OCI-LY1 (cell line): ENCODE measurements at regions not wholly inside any gene's neighbourhood (a gene's known extent, or its start where the extent isn't known, plus 50 kb on each side); places are given as distances from the start of the nearest gene placed in this dataset.
"Not testable (repeated sequence)": the region's sequence is repeated elsewhere in the genome, so short reads cannot be mapped to it uniquely, and the experiment has no call there.

Source experiments
- H2AFZ ChIP-seq: fragments of 200-600 bp; sonication (generic), shearing (Covaris generic); 2 replicates; pipeline ENCODE4 v1.6.0; 2014; ENCODE audit warnings: antibody characterized with exemption, mild to moderate bottlenecking, low read length
- H3F3A ChIP-seq: fragments of 200-600 bp; sonication (generic), shearing (Covaris generic); 2 replicates; pipeline ENCODE4 v1.6.0; 2014; ENCODE audit warnings: mild to moderate bottlenecking, antibody characterized with exemption, low read length, moderate library complexity; ENCODE audit not compliant: insufficient read depth
- H3K27ac ChIP-seq: fragments of 200-600 bp; sonication (generic); 2 replicates; pipeline ENCODE4 v1.5.1; 2014; ENCODE audit warnings: low read length, mixed run types, mild to moderate bottlenecking, low read depth; ENCODE audit not compliant: poor library complexity, severe bottlenecking
- H3K27me3 ChIP-seq: fragments of 200-600 bp; sonication (generic); 2 replicates; pipeline ENCODE4 v1.6.0; 2014; ENCODE audit warnings: antibody characterized with exemption, mild to moderate bottlenecking, low read length, moderate library complexity; ENCODE audit not compliant: insufficient read depth
- H3K36me3 ChIP-seq: fragments of 200-600 bp; sonication (generic); 2 replicates; pipeline ENCODE4 v1.6.1; 2014; ENCODE audit warnings: mild to moderate bottlenecking, antibody characterized with exemption, low read length, moderate library complexity, mixed read lengths; ENCODE audit not compliant: insufficient read depth
- H3K4me1 ChIP-seq: fragments of 200-600 bp; sonication (generic); 2 replicates; pipeline ENCODE4 v1.5.1; 2014; ENCODE audit warnings: mild to moderate bottlenecking, low read length, moderate library complexity; ENCODE audit not compliant: insufficient read depth, severe bottlenecking
- H3K4me2 ChIP-seq: fragments of 200-600 bp; sonication (generic), shearing (Covaris generic); 2 replicates; pipeline ENCODE4 v1.6.1; 2014; ENCODE audit warnings: low read length
- H3K4me3 ChIP-seq: fragments of 200-600 bp; sonication (generic); 2 replicates; pipeline ENCODE4 v1.5.1; 2014; ENCODE audit warnings: low read length, low read depth, mild to moderate bottlenecking, mixed read lengths; ENCODE audit not compliant: poor library complexity, severe bottlenecking
- H3K79me2 ChIP-seq: fragments of 200-600 bp; shearing (Covaris generic); 2 replicates; pipeline ENCODE4 v1.6.1; 2016; ENCODE audit warnings: mixed run types, low read length, mixed read lengths; ENCODE audit not compliant: insufficient read depth
- H3K9ac ChIP-seq: fragments of 200-600 bp; sonication (generic), shearing (Covaris generic); 2 replicates; pipeline ENCODE4 v1.6.1; 2014; ENCODE audit warnings: mild to moderate bottlenecking, low read length, mixed read lengths
- H3K9me2 ChIP-seq: fragments of 200-600 bp; sonication (generic), shearing (Covaris generic); 2 replicates; pipeline ENCODE4 v1.6.1; 2014; ENCODE audit warnings: low read depth, mild to moderate bottlenecking, low read length, mixed read lengths
- H3K9me3 ChIP-seq: fragments of 200-600 bp; shearing (Covaris generic); 2 replicates; pipeline ENCODE4 v1.6.1; 2014; ENCODE audit warnings: low read length, mixed read lengths
- H4K20me1 ChIP-seq: fragments of 200-600 bp; sonication (generic), shearing (Covaris generic); 2 replicates; pipeline ENCODE4 v1.6.0; 2016; ENCODE audit warnings: mild to moderate bottlenecking, low read length; ENCODE audit not compliant: insufficient read depth
- EZH2 ChIP-seq: fragments of 200-600 bp; sonication (generic), shearing (Covaris generic); IDR thresholded peaks from 2 replicates; pipeline ENCODE4 v1.8.0; 2017; ENCODE audit warnings: borderline replicate concordance, mixed run types, mild to moderate bottlenecking, antibody characterized with exemption, low read length, moderate library complexity, mixed read lengths
- TF ChIP-seq, protein P1 (sequence below): fragments of 200-600 bp; sonication (generic), shearing (Covaris generic); IDR thresholded peaks from 2 replicates; pipeline ENCODE4 v1.5.1; 2017; ENCODE audit warnings: mild to moderate bottlenecking, antibody characterized with exemption, low read length, moderate library complexity, mixed read lengths

DNA sequence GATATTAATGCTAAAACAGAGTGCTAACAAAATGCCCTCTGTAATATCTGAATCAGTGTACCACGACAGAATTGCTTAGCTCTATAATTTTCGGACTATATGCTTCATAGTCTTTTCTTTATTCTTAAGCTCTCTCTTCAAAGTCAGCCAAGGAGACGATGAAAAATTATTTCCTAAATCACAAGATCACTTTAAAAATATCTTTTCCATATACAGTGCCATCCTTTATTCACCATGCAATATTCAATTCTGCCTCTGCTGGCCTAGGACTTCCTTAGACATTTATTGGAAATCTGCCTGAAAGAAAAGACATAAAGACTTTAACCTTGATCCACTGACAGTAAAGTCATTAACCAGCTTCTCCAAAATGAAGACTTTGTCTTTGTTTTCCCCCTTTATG, 238.9 kb upstream of the BTG1 start:
- Histone ChIP-seq H3K9me3 (no peaks in the 10 kb centered on the region), H3K4me3 (no peak overlapping the region), H3K27ac (no peak overlapping the region), H3F3A (no peaks in the 10 kb centered on the region), H3K79me2 (no peaks in the 10 kb centered on the region), H3K4me1 (no peaks in the 10 kb centered on the region), H3K4me2 (no peak overlapping the region), H3K27me3 (no peaks in the 10 kb centered on the region), H4K20me1 (no peaks in the 10 kb centered on the region), H3K36me3 (no peaks in the 10 kb centered on the region), H3K9ac (no peak overlapping the region), H2AFZ (no peak overlapping the region), H3K9me2 (no peaks in the 10 kb centered on the region)
- TF ChIP-seq, protein P1, sequence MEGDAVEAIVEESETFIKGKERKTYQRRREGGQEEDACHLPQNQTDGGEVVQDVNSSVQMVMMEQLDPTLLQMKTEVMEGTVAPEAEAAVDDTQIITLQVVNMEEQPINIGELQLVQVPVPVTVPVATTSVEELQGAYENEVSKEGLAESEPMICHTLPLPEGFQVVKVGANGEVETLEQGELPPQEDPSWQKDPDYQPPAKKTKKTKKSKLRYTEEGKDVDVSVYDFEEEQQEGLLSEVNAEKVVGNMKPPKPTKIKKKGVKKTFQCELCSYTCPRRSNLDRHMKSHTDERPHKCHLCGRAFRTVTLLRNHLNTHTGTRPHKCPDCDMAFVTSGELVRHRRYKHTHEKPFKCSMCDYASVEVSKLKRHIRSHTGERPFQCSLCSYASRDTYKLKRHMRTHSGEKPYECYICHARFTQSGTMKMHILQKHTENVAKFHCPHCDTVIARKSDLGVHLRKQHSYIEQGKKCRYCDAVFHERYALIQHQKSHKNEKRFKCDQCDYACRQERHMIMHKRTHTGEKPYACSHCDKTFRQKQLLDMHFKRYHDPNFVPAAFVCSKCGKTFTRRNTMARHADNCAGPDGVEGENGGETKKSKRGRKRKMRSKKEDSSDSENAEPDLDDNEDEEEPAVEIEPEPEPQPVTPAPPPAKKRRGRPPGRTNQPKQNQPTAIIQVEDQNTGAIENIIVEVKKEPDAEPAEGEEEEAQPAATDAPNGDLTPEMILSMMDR = no peak
- no peak for TF ChIP-seq EZH2

DNA sequence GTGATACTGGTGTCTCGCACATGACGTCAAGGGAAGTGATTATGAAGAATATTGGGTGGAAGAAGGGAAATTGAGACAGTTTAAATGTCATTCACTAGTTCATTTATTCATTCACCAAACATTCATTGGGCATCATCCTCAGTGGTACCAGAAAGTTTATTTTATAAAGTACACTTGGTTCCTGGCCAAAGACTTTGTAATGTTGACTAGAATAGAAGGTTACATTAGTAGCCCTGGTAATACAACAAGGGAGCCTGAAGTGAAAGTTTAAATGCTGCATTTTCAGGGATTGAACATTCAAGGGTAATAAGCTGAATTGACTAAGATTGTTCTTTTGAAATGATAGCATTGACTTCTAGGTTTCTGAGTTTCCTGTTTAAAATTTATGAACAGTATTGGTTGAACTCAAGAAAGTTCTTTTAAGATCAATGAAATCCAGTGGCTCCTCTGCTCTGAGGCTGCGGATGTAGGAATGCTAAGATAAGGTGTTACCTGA, 236.8 kb upstream of the BTG1 start:
- H2AFZ ChIP-seq = no peak overlapping the region
- H3K9me3 ChIP-seq = no peaks in the 10 kb centered on the region
- no peak overlapping the region for H3K27ac ChIP-seq
- H3K9me2 ChIP-seq = no peaks in the 10 kb centered on the region
- H4K20me1 ChIP-seq = no peaks in the 10 kb centered on the region
- no peaks in the 10 kb centered on the region for H3K27me3 ChIP-seq
- no peak for TF ChIP-seq EZH2
- TF ChIP-seq, protein P1 = no peak
- H3K79me2 ChIP-seq = no peaks in the 10 kb centered on the region
- no peaks in the 10 kb centered on the region for H3K4me1 ChIP-seq
- no peaks in the 10 kb centered on the region for H3K36me3 ChIP-seq
- H3K9ac ChIP-seq = no peak overlapping the region
- H3K4me3 ChIP-seq = no peak overlapping the region
- H3K4me2 ChIP-seq = no peak overlapping the region
- H3F3A ChIP-seq = no peaks in the 10 kb centered on the region

DNA sequence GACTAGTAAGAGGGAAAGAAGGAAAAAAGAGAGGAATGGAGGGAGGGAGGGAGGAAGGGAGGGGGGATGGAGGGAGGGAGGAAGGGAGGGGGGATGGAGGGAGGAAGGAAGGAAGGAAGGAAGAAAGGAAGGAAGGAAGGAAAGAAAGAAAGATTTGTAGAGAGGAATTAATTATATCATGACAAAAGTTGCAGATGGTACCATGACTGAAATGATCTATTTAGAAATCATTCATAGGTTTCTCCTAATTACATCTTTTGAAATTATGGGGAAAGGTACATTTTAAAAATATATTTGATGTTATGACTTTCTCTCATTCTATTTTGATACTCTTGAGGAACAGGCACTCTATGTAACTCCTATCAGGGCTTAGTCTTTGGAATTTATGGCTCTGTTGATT, 236.2 kb upstream of the BTG1 start:
- Histone ChIP-seq H3K27me3 (no peaks in the 10 kb centered on the region), H3K79me2 (no peaks in the 10 kb centered on the region), H3K4me1 (no peaks in the 10 kb centered on the region), H2AFZ (no peak overlapping the region), H3K9me2 (no peaks in the 10 kb centered on the region), H3K9ac (no peak overlapping the region), H3K4me3 (no peak overlapping the region), H3K36me3 (no peaks in the 10 kb centered on the region), H3F3A (no peaks in the 10 kb centered on the region), H3K9me3 (no peaks in the 10 kb centered on the region), H3K4me2 (no peak overlapping the region), H4K20me1 (no peaks in the 10 kb centered on the region), H3K27ac (no peak overlapping the region)
- no peak for TF ChIP-seq EZH2

DNA sequence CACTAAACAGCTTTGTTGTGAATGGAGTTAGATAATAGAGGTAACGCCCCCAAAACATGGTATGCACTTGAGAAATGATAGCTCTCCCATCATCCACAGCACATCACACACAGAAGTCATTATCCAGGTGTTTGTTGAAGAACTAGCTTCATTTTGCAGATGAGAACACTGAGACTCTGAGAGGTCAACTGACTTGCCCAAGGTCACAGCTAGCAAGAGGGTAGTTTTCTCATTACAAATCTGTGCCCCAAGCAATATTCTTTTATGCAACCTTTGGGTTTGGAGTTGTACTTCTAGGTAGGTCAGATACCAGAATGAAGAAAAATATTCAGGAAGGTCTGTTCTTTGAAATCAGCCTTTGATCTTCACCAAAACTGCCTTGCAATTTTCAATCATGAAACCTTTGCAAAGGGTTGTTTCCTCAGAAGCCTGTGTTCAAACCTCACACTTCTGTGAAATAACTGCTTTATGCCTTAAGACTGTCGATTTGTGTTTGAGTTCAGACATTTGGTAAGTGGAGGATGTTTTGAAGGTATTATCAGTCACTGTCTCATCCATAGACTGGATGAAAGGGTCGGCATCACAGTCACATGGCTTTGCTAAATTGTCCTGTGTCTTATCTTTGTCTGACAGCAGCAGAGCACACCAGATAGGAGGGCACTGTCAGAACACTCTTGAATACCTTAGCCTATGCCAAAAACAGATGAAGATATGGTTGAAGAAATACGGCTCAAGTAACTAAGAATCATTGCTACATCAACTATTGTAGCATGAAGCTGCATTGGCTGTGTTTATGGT, 233.2 kb upstream of the BTG1 start:
- H3K9me2 ChIP-seq = no peaks in the 10 kb centered on the region
- no peaks in the 10 kb centered on the region for H3F3A ChIP-seq
- H3K27me3 ChIP-seq = no peaks in the 10 kb centered on the region
- H3K9ac ChIP-seq = no peak overlapping the region
- no peaks in the 10 kb centered on the region for H4K20me1 ChIP-seq
- TF ChIP-seq EZH2 = no peak
- TF ChIP-seq, protein P1 = no peak
- H2AFZ ChIP-seq = no peak overlapping the region
- H3K4me2 ChIP-seq = no peak overlapping the region
- H3K9me3 ChIP-seq = no peaks in the 10 kb centered on the region
- no peaks in the 10 kb centered on the region for H3K4me1 ChIP-seq
- no peaks in the 10 kb centered on the region for H3K79me2 ChIP-seq
- H3K4me3 ChIP-seq = no peak overlapping the region
- no peak overlapping the region for H3K27ac ChIP-seq
- no peaks in the 10 kb centered on the region for H3K36me3 ChIP-seq

DNA sequence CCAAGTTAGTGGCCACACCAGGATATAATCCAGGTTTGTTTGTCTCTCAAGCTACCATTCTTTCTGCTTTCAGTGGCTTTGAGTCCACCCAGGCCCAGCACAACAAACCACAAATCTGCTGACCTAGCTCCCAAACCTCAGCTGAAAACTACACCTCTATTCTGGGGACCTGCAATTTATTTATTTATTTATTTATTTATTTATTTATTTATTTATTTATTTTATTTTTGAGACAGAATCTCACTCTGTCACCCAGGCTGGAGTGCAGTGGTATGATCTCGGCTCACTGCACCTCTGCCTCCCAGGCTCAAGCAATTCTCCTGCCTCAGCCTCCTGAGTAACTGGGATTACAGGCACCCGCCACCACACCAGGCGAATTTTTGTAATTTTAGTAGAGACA, 229.9 kb upstream of the BTG1 start:
- not testable (repeated sequence) for H3F3A ChIP-seq, H4K20me1 ChIP-seq, H3K4me2 ChIP-seq, H3K79me2 ChIP-seq, H3K27me3 ChIP-seq, H3K9me3 ChIP-seq, H3K9ac ChIP-seq, H3K27ac ChIP-seq, H3K4me3 ChIP-seq, H3K9me2 ChIP-seq, H2AFZ ChIP-seq, H3K4me1 ChIP-seq, H3K36me3 ChIP-seq
